ENCODE measurements at regions not wholly inside any gene's neighbourhood (a gene's known extent, or its start where the extent isn't known, plus 50 kb on each side); places are given as distances from the start of the nearest gene placed in this dataset.

DNA sequence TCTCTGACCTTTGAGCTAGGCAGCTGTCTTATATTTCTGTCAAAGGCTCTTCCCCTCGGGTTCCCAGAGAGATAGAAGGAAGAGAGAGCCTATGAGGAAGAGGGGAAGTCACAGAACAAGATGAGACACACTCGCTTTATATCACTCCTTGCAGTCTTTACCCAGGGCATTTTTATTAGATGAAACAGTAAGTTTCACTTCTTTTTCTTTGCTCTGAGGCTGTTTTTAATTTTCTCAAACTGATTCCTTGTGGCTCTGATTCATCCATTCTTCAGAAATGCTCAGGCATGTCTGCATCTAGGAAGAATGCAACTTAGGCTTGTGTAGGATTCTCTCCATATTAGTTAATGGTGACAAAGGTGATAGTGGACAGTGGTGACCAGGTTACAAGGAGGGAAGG, 132.9 kb upstream of the CHD1 start:
- TF ChIP-seq, protein P1, sequence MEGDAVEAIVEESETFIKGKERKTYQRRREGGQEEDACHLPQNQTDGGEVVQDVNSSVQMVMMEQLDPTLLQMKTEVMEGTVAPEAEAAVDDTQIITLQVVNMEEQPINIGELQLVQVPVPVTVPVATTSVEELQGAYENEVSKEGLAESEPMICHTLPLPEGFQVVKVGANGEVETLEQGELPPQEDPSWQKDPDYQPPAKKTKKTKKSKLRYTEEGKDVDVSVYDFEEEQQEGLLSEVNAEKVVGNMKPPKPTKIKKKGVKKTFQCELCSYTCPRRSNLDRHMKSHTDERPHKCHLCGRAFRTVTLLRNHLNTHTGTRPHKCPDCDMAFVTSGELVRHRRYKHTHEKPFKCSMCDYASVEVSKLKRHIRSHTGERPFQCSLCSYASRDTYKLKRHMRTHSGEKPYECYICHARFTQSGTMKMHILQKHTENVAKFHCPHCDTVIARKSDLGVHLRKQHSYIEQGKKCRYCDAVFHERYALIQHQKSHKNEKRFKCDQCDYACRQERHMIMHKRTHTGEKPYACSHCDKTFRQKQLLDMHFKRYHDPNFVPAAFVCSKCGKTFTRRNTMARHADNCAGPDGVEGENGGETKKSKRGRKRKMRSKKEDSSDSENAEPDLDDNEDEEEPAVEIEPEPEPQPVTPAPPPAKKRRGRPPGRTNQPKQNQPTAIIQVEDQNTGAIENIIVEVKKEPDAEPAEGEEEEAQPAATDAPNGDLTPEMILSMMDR (IDR thresholded peaks at IDR 0.05), result no peak
- no peak for TF ChIP-seq EZH2 (IDR thresholded peaks at IDR 0.05; ENCODE audit: borderline replicate concordance, insufficient read depth, low read depth, low read length, poor library complexity, severe bottlenecking)

Data from B cell (primary cell).